Endothelial cell (in vitro differentiated cells): ENCODE measurements at regions not wholly inside any gene's neighbourhood (a gene's known extent, or its start where the extent isn't known, plus 50 kb on each side); places are given as distances from the start of the nearest gene placed in this dataset.
"Not testable (repeated sequence)": the region's sequence is repeated elsewhere in the genome, so short reads cannot be mapped to it uniquely, and the experiment has no call there.

ENCODE experiments used
- DNase-seq: peaks from one replicate; pipeline ENCODE4 v3.0.0; 2021; ENCODE audit warnings: low spot score
- H3K27ac Mint-ChIP-seq: one replicate; pipeline ENCODE4 v1.8.0; 2021; ENCODE audit warnings: mixed read lengths, inconsistent platforms; ENCODE audit not compliant: unreplicated experiment
- H3K27me3 Mint-ChIP-seq: one replicate; pipeline ENCODE4 v1.8.0; 2021; ENCODE audit warnings: mild to moderate bottlenecking, moderate library complexity, mixed read lengths, inconsistent platforms; ENCODE audit not compliant: unreplicated experiment
- H3K36me3 Mint-ChIP-seq: one replicate; pipeline ENCODE4 v1.8.0; 2021; ENCODE audit warnings: mild to moderate bottlenecking, low read depth, mixed read lengths, inconsistent platforms; ENCODE audit not compliant: unreplicated experiment
- H3K4me1 Mint-ChIP-seq: one replicate; pipeline ENCODE4 v1.8.0; 2021; ENCODE audit warnings: mild to moderate bottlenecking, mixed read lengths, inconsistent platforms; ENCODE audit not compliant: unreplicated experiment
- H3K4me3 Mint-ChIP-seq: one replicate; pipeline ENCODE4 v1.8.0; 2021; ENCODE audit warnings: mild to moderate bottlenecking, mixed read lengths, inconsistent platforms; ENCODE audit not compliant: unreplicated experiment
- H3K9me3 Mint-ChIP-seq: one replicate; pipeline ENCODE4 v1.8.0; 2021; ENCODE audit warnings: mixed read lengths, inconsistent platforms; ENCODE audit not compliant: unreplicated experiment
- TF ChIP-seq, protein P1 (sequence below): fragments of 200-600 bp; sonication (generic); IDR thresholded peaks from one replicate; pipeline ENCODE4 v1.5.0; 2021; ENCODE audit warnings: antibody characterized with exemption; ENCODE audit not compliant: unreplicated experiment

DNA sequence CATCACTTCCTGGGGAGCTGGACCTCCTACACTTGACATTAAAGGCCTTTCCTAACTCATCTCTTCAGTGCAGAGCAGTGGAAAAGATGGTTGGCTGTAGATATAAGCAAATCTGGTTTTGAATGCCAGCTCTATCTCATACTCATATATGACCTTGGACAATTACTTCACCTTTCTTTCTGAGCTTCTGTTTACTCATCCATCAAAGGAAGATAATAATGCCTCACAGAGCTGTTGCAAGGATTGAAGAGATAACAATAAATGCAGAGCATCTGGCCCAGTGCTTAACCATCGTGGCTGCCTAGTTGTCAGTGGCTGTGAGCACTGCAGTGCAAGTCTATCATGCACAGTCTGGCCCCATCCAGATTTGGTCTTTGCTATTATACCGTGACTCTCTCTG lies 148.1 kb upstream of the EOLA2 start:
- H3K4me3 Mint-ChIP-seq, result no peak overlapping the region
- no peaks in the 10 kb centered on the region for H3K36me3 Mint-ChIP-seq
- TF ChIP-seq, protein P1, sequence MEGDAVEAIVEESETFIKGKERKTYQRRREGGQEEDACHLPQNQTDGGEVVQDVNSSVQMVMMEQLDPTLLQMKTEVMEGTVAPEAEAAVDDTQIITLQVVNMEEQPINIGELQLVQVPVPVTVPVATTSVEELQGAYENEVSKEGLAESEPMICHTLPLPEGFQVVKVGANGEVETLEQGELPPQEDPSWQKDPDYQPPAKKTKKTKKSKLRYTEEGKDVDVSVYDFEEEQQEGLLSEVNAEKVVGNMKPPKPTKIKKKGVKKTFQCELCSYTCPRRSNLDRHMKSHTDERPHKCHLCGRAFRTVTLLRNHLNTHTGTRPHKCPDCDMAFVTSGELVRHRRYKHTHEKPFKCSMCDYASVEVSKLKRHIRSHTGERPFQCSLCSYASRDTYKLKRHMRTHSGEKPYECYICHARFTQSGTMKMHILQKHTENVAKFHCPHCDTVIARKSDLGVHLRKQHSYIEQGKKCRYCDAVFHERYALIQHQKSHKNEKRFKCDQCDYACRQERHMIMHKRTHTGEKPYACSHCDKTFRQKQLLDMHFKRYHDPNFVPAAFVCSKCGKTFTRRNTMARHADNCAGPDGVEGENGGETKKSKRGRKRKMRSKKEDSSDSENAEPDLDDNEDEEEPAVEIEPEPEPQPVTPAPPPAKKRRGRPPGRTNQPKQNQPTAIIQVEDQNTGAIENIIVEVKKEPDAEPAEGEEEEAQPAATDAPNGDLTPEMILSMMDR, result no peak
- no peak for DNase-seq
- H3K27me3 Mint-ChIP-seq, result no peaks in the 10 kb centered on the region
- no peak overlapping the region for H3K27ac Mint-ChIP-seq
- no peaks in the 10 kb centered on the region for H3K4me1 Mint-ChIP-seq
- H3K9me3 Mint-ChIP-seq, result no peaks in the 10 kb centered on the region

DNA sequence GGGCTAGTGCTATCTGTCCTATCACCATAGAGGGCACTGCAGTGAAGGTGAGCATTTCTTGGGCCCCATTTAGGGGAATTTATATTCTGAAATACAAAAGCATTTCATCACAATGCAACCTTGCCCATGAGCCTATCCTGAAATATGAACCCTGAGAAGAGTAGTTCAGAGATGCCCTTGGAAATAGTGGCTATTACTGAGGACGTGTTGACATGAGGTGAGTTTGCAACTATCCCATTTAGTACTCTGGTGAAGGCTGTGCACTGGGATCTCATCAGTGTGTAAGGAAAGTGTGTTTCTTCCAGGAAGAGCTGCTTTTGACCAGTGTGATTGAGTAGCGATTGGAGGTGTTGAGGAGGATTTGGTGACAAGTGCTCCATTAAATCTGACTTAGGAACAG lies 149.3 kb upstream of the EOLA2 start:
- no peak for DNase-seq
- Mint-ChIP-seq H3K36me3 (no peaks in the 10 kb centered on the region), H3K27me3 (no peaks in the 10 kb centered on the region), H3K4me3 (no peak overlapping the region), H3K4me1 (no peaks in the 10 kb centered on the region), H3K27ac (no peak overlapping the region), H3K9me3 (no peaks in the 10 kb centered on the region)
- TF ChIP-seq, protein P1, result no peak

DNA sequence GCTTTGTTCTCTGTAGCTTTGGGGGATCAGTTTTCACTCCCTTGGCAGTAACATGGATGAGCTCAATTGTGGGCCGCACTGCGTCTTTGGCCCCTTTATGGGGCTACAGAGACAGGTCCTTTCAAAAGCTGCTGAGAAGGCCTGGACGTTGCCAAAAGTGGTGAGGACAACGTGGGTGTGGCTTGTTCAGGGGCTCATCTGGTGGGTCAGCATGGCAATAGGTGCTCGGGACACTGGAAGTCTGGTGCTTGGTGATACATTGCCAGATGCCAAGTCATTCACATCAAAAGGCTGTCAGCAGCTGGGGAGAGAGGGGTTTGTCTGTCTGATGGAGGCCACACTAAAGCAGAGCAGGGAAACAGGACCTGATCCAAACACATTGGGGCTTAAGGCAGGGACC lies 149.8 kb upstream of the EOLA2 start:
- Mint-ChIP-seq H3K36me3 (no peaks in the 10 kb centered on the region), H3K27me3 (no peaks in the 10 kb centered on the region), H3K4me1 (no peaks in the 10 kb centered on the region), H3K27ac (no peak overlapping the region), H3K9me3 (no peaks in the 10 kb centered on the region), H3K4me3 (no peak overlapping the region)
- TF ChIP-seq, protein P1, result no peak
- DNase-seq, result no peak

DNA sequence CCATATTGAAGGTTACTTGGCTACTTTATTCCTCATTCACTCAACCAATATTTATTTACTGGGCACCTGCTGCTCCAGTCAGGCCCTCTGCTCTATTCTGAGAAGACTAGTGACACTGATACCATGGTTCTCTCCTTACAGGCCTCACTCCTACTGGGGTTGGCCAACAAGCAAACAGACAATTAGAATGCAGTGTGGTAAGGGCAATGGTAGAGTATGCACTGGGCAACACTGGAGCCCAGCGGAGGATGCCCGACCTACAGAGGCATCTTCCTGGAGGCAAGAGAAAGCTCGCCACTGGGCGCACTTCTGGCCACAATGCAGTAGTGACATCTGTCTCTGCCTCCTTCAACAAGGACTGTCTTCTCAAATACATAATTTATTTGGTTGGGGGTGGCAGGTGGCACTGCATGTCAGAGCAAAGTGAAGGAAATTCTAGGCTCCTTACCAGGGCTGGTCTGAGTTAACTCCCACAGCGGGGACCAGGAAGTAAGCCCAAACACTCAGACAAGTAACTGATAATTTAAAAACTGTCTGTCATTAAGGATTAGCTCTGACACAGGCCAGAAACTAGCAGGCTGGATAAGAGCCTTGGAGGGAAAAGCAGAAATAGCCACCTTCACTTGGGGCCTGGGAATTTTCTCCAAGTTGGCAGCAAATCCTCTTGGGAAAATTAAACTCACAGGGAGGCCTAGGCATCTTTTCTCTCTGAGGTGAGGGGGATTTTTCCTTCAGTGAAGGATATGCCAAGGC lies 150.7 kb upstream of the EOLA2 start:
- H3K27me3 Mint-ChIP-seq, result no peaks in the 10 kb centered on the region
- H3K4me1 Mint-ChIP-seq, result peaks cover 1% of the 10 kb centered on the region
- TF ChIP-seq, protein P1, result no peak
- no peak overlapping the region for H3K27ac Mint-ChIP-seq
- H3K9me3 Mint-ChIP-seq, result no peaks in the 10 kb centered on the region
- H3K4me3 Mint-ChIP-seq, result no peak overlapping the region
- DNase-seq, result no peak
- H3K36me3 Mint-ChIP-seq, result no peaks in the 10 kb centered on the region

DNA sequence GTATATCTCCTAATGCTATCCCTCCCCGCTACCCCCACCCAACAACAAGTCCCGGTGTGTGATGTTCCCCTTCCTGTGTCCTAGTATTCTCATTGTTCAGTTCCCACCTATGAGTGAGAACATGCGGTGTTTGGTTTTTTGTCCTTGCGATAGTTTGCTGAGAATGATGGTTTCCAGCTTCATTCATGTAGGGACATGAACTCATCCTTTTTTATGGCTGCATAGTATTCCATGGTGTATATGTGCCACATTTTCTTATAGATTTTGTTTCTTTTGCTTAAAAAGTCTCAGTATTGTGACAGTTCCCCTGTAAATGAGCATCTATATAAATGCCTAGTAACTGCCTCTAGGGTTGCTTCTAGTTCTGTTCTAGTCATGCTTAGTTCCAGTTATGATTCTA lies 153.0 kb upstream of the EOLA2 start:
- H3K4me3 Mint-ChIP-seq, H3K9me3 Mint-ChIP-seq, DNase-seq, H3K27me3 Mint-ChIP-seq, H3K27ac Mint-ChIP-seq, H3K36me3 Mint-ChIP-seq: not testable (repeated sequence)
- peaks cover 21% of the 10 kb centered on the region for H3K4me1 Mint-ChIP-seq
